UCSD-AML1 (cell line): ENCODE measurements at regions not wholly inside any gene's neighbourhood (a gene's known extent, or its start where the extent isn't known, plus 50 kb on each side); places are given as distances from the start of the nearest gene placed in this dataset.
"Not testable (repeated sequence)": the region's sequence is repeated elsewhere in the genome, so short reads cannot be mapped to it uniquely, and the experiment has no call there.

ENCODE experiments used
- DNase-seq: peaks from one replicate; lab custom pipeline; 2025; ENCODE audit not compliant: unreplicated experiment; lab: John Stamatoyannopoulos, UW

DNA sequence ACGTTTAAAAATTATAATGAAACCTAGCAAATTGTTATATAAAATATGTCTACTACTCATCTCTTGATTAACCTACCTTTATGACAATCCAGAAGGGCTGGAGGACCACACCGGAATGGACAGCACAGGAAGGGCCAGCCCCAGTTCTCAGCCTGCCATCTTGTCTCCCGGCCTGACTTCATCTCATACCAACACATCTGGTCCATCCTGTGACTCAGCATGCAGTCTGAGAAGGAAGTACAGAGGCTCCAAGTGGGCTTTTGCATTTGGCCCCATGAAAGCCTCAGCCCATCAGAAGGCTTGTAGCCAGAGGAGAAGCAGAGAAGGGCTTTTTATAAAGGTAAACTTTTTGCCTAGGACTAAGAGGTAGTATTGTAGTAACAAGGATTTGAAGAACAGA is 436.6 kb downstream of the MRPL39 start:
- DNase-seq = no peak

DNA sequence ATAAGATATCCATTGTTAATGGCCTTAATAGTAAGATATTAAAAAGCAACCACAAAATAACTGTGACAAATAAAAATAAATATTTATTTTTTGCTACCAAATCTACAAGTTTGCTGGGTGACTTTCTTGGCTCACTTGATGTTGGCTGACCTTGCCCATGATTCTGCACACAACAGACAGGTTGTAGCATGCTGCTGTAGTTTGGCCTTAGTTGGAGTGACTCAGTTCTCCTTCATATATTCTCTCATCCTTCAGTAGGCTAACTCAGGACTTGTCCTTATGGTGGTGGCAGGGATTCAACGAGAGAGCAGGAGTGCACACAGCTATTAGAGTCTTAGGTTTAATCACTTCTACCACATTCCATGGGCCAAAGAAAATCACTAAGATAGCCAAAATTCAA is 437.9 kb downstream of the MRPL39 start:
- no peak for DNase-seq

DNA sequence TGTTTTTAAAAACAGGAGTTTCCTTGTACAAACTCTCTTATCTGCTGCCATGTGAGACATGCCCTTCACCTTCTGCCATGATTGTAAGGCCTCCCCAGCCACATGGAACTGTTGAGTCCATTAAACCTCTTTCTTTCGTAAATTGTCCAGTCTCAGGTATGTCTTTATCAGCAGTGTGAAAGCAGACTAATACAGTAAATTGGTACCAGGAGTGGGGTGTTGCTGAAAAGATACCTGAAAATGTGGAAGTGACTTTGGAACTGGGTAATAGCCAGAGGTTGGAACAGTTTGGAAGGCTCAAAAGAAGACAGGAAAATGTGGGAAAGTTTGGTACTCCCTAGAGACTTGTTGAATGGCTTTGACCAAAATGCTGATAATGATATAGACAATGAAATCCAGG is 440.4 kb downstream of the MRPL39 start:
- not testable (repeated sequence) for DNase-seq

DNA sequence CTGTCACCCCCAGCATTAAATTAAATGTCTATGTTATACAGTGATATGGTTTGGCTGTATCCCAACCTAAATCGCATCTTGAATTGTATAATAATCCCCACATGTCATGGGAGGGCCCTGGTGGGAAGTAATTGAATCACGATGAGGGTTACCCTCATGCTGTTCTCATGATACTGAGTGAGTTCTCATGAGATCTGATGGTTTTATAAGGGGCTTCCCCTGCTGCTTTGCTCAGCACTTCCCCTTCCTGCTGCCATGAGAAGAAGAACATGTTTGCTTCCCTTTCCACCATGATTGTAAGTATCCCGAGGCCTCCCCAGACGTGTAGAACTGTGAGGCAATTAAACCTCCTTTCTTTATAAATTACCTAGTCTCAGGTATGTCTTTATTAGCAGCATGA is 445.7 kb downstream of the MRPL39 start:
- DNase-seq = no peak

DNA sequence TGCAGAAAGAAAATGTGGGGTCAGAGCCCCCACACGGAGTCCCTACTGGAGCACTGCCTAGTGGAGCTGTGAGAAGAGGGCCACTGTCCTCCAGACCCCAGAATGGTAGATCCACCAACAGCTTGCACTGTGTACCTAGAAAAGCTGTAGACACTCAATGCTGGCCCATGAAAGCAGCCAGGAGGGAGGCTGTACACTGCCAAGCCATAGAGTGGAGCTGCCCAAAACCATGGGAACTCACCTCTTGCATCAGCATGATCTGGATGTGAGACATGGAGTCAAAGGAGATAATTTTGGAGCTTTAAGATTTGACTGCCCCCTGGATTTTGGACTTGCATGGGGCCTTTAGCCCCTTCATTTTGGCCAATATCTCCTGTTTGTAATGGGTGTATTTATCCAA is 452.3 kb downstream of the MRPL39 start:
- DNase-seq = not testable (repeated sequence)

DNA sequence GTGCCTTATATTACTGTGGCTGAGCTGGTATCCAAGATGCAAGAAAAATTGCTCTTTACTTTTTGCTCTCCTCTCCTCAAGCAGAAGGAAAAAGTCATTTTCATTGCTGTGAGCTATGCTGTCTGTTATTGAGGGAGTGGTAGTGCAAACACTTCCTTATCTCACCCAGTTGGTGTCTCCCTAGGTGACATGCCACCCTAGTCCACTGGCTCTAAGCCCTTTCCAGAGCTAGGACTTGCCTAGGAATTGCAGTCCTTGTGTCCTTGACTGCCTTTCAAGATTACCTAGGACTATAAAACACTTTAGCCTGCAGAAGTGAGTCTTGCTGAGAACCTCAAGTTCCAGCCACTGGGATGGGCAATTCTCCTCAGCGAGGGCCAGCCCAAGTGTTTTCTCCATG is 458.3 kb downstream of the MRPL39 start:
- no peak for DNase-seq

DNA sequence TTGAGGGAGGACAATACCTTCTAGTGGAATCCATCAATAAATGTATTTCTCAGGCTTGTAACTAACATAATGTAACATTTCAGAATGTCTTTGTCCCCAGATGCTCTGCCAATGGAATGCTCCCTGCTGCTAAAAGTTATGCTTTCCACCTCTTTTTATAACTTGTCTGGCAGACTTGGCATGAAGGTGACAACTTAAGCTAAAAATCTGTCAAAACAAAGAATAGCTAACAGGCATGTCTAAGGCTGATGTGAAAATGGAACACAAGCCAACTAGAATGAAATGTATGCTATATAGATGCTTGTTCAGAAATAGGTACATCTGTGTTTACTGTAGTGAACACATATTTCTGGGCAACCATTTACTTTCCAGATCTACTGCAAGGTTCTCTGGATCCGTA is 467.9 kb downstream of the MRPL39 start:
- no peak for DNase-seq

DNA sequence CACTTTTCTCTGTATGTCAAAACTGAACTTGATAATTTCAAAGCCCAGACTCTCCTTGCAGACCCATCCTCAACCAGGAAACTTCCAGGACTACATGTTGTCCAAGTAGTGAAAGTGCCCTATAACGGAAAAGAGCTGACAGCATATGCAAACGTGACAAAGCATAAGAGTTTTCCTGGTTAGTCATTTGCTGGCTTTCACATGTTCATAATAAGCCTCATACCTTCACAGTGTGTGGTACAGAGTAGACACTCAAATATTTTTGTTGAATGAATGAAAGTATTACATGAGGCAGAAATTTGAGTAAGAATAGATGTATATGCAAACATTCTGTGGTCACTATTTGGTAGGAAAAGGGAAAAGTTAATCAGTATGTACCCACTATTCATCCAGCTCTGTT is 473.3 kb downstream of the MRPL39 start:
- no peak for DNase-seq

DNA sequence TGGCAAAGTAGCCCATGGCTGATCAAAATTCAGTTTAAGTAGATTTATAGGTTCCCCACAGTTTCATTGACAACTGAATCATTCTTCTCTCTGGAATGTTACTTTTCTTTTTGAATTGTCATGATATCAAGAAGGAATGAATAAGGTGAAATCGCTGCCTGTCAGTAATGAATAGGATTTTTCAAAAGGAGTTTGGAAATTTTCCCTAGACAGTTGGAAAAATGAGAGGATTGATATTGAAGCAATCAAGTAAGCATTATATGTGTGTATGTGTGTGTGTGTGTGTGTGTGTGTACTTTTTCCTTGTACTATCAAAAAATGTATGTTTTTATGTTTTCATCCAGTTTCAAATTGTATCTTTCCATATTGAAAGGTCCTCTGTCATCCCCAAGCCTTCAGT is 479.5 kb downstream of the MRPL39 start:
- no peak for DNase-seq

DNA sequence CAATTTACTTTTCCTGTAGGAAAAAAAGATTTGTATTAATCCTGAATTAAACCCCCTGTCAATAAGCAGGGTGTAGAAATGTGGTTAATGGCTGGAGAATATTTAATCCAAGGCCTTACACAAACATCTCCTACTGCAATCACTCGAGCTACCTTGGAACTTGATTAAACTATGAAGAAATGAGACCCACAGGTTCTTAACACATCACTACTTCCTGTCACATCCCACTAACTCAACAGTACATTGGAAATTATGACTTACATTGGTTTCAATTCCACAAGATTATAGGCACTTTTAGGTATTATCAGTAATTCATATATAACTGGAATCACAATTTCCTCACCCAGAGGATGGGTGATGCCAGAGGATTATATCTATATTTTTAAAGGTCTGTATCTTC is 480.3 kb downstream of the MRPL39 start:
- DNase-seq = no peak

DNA sequence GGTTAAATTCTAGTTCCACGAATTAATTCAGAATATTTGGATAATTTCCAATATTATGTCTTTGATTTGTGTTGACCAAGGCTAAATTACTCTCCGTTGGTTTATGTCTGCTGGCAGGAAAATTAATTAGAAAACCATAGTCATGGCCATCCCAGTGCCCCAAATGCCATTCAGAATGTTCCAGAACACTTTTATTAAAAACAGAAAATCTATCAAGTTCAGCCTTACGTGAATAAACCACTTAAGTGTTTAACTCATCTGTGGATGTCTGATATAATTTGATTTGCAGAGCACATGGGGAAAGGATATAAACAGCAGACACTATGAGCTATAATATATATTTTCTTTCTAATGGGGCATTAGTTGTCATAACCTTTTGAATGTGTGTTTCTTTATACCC is 480.7 kb downstream of the MRPL39 start:
- no peak for DNase-seq

DNA sequence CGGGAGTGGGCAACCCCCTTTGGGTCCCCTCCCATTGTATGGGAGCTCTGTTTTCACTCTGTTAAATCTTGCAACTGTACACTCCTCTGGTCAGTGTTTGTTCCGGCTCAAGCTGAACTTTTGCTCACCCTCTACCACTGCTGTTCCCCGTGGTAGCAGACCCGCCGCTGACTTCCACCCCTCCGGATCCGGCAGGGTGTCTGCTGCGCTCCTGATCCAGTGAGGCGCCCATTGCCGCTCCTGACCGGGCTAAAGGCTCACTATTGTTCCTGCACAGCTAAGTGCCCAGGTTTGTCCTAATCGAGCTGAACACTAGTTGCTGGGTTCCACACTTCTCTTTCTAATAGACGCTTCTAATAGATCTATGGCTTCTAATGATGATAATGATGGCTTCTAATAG is 488.6 kb downstream of the MRPL39 start:
- no peak for DNase-seq

DNA sequence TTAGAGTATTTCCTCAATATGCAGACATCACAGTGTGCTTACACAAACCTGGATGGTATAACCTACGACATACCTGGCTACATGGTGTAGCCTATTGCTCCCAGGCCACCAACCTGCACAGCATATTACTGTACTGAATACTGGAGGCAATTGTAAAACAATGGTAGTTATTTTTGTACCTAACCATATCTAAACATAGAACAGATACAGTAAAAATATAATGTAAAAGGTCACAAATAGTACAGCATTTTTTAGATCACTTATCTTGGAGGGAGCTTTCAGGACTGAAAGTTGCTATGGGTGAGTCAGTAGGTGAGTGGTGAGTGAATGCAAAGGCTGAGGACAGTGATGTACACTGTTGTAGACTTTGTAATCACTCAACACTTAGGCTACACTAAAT is 492.3 kb downstream of the MRPL39 start:
- DNase-seq = no peak

DNA sequence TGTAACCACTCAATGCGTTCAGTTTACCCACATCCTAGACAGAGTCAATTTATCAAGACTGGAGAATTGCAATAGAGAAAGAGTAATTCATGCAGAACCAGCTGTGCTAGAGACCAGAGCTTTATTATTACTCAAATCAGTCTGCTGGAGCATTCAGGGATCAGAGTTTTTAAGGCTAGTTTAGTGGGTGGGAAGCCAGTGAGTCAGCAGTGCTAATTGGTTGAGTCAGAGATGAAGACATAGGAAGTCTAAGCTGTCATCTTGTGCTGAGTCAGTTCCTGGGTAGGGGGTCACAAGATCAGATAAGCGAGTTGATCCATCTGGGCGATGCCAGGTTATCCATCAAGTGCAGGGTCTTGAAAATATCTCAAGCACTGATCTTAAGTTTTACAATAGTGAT is 499.6 kb downstream of the MRPL39 start:
- DNase-seq = no peak

DNA sequence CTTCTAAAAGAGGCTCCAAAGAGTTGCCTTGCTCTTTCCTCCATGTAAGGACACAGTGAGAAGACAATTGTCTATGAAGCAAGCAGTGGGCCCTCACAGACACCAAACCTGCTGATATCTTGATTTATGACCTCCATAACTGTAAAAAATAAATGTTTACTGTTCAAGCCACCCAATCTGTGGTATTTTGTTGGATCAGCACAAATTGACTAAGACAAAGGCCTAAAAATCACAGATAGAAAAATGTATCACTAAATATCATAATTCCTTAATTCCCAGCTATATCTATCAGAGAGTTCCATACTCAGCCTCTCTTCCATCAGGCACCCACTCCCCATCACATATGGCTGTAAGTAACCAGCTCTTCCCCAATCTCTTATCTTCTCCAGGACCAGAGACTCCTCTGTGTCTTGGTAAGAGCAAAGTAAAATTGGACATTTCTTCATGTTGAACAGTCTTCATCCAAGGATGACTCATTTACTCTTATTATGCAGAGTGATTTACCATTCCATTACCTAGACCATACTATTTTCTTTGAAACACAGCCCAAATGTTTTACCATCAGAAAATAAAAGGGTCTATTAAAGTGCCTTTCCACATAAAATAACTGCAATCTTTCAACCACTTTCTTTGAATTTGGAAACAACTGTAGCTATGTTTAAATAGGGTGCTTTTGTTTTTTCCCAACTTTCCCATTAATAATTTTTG is 503.6 kb downstream of the MRPL39 start:
- no peak for DNase-seq

DNA sequence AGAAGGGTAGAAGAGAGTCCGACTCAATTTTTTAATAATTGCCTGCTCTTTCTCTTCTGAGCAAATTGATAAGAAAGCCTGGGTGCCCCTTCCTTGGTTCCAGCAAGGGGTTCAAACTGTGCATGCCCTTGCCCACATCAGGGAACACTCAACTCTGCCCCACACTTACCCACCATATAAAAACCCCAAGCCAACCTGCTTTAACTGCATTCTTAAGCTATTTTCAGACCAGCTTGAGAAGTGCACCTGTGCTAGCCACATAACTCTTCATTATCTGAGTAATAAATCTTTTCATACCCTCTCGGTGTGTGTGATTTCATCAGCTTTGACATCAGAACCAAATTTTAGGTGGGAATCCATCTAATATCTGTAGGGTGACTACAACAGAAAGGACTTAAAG is 509.6 kb downstream of the MRPL39 start:
- no peak for DNase-seq

DNA sequence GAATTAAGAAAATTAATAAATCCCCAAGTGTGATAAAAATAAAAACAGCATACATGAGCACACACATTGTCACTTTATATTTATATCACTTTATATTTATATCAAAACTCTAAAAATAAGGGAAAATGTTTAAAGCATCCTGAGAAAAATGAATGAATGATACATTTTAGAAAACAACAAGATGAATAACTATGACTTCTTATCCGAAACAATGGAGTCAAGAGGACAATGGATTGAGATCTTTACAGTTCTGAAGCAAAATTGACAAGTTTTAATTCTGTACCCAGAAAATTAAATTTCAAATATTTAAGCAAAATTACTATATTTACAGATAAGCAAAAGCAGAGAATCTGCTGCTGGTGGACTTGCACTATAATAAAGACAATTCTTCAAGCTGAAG is 512.6 kb downstream of the MRPL39 start:
- DNase-seq = no peak

DNA sequence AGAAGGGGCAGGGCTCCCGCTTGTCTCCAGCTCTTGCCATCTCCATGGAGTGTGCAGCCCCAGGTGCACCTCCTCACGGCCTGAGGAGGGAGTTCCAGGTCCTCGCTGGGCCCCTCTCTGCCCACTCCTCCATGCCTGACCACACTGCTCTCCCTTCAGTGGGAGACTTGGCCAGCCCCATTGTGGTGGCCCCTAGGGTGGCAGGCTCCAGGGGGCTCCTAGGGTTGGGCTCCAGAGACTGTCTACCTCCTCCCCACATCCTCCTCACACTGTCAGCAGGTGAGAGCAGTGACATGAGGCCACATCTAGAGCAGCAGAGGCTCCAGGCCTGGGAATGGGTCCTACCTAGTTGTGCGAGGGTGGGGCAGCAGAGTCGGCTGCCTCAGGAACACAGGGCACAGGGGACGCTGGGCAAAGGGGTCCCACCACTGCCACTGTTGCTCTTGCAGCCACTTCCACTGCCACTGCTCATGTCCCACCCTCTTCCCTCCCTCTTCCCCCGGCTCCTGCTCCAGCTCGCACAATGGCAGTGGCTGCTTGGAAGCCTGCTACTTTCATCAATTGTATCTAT is 514.8 kb downstream of the MRPL39 start:
- no peak for DNase-seq

DNA sequence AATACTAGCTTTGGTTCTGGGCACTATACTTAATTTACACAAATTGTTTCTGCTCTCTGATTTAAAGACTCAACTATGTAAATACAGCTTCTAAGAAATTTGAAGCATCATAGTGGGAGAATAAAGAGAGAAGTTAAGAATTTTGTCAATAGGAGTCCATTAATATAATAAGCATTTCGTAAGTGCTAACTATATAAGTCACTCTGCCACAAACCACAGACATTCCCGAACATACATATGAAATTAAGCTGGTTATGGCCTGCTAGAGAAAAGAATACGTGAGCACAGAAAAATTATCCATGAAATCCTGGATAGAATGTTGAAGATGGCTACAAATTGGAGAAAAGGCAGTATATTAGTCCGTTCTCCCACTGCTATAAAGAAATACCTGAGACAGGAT is 526.2 kb downstream of the MRPL39 start:
- DNase-seq = no peak

DNA sequence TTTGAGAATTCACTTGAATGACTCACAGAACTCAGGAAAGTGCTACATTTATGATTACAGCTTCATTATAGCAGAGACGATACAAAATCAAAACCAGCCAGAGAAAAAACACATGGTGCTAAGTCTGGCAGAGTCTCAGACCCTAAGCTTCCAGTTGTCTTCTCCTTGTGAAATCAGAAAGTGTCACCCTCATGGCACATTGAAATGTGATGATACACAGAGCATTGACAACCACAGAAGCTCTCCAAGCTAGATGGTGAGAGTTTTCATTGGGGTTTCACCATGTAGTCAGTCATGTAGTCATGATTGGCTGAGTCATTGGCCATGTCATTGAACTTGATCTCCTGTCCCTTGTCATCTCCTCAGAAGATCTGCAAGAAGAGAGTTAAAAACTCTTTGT is 526.6 kb downstream of the MRPL39 start:
- no peak for DNase-seq

DNA sequence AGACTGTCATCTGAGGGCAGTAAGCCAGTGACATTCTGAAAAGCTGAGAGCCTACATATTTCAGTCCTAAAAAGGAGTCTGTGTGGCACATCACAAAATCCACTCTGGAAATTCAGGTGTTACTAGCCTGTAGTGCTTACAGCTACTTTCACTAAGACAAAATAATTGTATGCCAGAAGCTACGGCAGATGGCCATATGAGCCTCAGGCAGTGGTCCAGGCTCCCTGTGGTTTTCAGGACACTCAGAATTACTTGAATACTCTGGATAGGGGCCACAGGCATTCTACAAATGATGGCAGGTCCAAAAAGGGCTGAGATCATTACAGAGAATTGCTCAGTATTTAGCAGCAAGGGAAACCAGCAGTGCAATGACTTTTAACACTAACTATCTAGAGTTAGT is 527.1 kb downstream of the MRPL39 start:
- DNase-seq = no peak

DNA sequence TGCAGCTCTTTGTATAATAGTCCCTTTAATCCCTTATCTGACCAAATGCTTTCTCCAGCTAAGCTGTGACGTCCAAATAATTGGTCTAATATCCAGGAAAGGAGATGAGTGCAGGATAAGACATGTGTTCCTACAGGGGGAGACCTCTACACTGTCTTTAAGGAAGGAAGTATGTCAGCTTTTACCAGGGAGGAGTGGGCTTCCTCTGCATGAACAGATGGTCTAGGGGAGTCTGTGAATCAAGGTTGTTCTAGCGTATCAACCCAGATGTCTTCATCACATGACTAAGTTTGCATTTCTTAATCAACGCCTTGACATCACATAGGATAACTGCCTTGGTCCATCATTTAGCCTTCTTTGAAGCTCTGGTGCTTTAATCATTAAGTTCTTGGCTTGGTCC is 528.2 kb downstream of the MRPL39 start:
- DNase-seq = no peak

DNA sequence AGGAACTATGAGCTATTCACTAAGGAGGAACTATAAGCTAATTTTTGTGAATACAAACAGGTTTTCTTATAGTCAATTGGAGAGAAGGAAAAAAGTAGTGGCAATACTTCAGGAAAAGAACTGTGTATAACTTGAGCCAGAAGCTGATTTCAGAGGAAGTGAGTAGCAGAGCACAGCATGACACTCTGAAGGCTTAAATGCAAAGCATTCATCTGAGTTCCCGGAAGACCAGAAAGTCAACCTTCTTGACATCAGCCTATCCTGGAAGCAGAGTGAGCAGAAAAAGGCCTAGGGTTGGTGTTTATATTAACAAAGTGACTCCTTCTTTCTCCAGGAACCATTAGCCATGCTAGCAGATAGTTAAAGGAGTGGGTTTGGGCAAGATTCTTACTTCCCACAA is 545.2 kb downstream of the MRPL39 start:
- DNase-seq = no peak
